Neural progenitor cell (in vitro differentiated cells): ENCODE measurements at regions not wholly inside any gene's neighbourhood (a gene's known extent, or its start where the extent isn't known, plus 50 kb on each side); places are given as distances from the start of the nearest gene placed in this dataset.

Experiments used
- EZH2 ChIP-seq: fragments of 200-600 bp; sonication (generic); IDR thresholded peaks from 2 replicates; pipeline ENCODE4 v1.6.1; 2017; ENCODE audit warnings: antibody characterized with exemption, mild to moderate bottlenecking, moderate library complexity
- TF ChIP-seq, protein P1 (sequence below): fragments of 200-600 bp; sonication (generic); IDR thresholded peaks from 2 replicates; pipeline ENCODE4 v1.5.1; 2017; ENCODE audit warnings: antibody characterized with exemption, mild to moderate bottlenecking

DNA sequence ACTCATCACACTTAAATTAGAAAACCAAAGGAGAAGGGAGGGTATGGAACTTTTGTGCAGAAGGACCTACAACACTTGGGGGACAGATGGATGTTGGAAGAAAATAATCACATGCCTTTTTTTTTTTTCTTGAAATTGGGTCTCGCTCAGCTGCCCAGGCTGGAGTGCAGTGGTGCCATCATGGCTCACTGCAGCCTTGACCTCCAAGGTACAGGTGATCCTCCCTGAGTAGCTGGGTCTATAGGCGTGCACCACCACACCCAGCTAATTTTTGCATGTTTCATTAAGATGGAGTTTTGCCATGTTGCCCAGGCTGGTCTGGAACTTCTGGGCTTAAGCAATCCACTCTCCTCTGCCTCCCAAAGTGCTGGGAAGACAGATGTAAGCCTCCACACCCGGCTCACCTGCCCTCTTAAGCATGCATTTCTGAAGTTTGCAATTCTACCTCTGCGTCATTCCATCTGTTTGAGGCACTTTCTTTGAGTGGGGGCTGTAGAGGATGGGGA, 370.8 kb upstream of the JARID2 start:
- TF ChIP-seq, protein P1, sequence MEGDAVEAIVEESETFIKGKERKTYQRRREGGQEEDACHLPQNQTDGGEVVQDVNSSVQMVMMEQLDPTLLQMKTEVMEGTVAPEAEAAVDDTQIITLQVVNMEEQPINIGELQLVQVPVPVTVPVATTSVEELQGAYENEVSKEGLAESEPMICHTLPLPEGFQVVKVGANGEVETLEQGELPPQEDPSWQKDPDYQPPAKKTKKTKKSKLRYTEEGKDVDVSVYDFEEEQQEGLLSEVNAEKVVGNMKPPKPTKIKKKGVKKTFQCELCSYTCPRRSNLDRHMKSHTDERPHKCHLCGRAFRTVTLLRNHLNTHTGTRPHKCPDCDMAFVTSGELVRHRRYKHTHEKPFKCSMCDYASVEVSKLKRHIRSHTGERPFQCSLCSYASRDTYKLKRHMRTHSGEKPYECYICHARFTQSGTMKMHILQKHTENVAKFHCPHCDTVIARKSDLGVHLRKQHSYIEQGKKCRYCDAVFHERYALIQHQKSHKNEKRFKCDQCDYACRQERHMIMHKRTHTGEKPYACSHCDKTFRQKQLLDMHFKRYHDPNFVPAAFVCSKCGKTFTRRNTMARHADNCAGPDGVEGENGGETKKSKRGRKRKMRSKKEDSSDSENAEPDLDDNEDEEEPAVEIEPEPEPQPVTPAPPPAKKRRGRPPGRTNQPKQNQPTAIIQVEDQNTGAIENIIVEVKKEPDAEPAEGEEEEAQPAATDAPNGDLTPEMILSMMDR: no peak
- no peak for TF ChIP-seq EZH2
